B cell (primary cell): ENCODE measurements at regions not wholly inside any gene's neighbourhood (a gene's known extent, or its start where the extent isn't known, plus 50 kb on each side); places are given as distances from the start of the nearest gene placed in this dataset.
"Not testable (repeated sequence)": the region's sequence is repeated elsewhere in the genome, so short reads cannot be mapped to it uniquely, and the experiment has no call there.

Experiments
- CTCF ChIP-seq: fragments of 200-600 bp; IDR thresholded peaks from one replicate; pipeline ENCODE4 v1.8.0; 2022; ENCODE audit warnings: antibody characterized with exemption, mild to moderate bottlenecking
- EZH2 ChIP-seq: IDR thresholded peaks from 2 replicates; pipeline ENCODE4 v1.6.1; 2012; ENCODE audit warnings: borderline replicate concordance, low read depth, mild to moderate bottlenecking, moderate library complexity, low read length; ENCODE audit not compliant: insufficient read depth, poor library complexity, severe bottlenecking

DNA sequence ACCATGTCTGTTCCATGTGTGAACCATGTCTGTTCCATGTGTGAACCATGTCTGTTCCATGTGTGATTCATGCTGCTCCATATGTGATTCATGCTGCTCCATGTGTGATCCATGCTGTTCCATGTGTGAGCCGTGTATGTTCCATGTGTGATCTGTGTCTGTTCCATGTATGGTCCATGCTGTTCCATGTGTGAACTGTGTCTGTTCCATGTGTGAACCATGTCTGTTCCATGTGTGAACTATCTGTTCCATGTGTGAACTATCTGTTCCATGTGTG is 74.7 kb upstream of the METTL9 start:
- TF ChIP-seq EZH2, CTCF: not testable (repeated sequence)
